ENCODE measurements at regions not wholly inside any gene's neighbourhood (a gene's known extent, or its start where the extent isn't known, plus 50 kb on each side); places are given as distances from the start of the nearest gene placed in this dataset.

GRCh38 chr5:10892147-10892910, 131.3 kb upstream of the DAP start:
- H3K23me2 ChIP-seq (ENCODE audit: low read depth, low read length): no peaks in the 10 kb centered on the region
- no peak overlapping the region for H2AK5ac ChIP-seq (ENCODE audit: low read depth, low read length)
- H3K14ac ChIP-seq (ENCODE audit: insufficient read length): no peak overlapping the region
- no peak overlapping the region for H3K23ac ChIP-seq (ENCODE audit: insufficient read length)
- H3K56ac ChIP-seq (replicated peaks; ENCODE audit: insufficient read length, low read depth, low read length): no peak overlapping the region
- no peaks in the 10 kb centered on the region for H3K79me2 ChIP-seq (ENCODE audit: control insufficient read depth in 1 of 2, insufficient read depth in 2 of 2, low read length in 2 of 2)
- DNase-seq (ENCODE audit: low read depth in 1 of 2, low spot score in 2 of 2) (no peak), FAIRE-seq (no peak)
- H2BK15ac ChIP-seq (ENCODE audit: low read length): no peak overlapping the region
- no peaks in the 10 kb centered on the region for H3K27me3 ChIP-seq (replicated peaks in 1 of 4; ENCODE audit: control insufficient read depth in 3 of 4, extremely low read depth in 1 of 4, insufficient read depth in 3 of 4, low read length in 3 of 4)
- no peak overlapping the region for H3K4me3 ChIP-seq (ENCODE audit: extremely low read depth in 1 of 4, insufficient read depth in 2 of 4, low read depth in 3 of 4, low read length in 4 of 4)
- no peak overlapping the region for H2BK5ac ChIP-seq (ENCODE audit: low read depth, low read length)
- no peaks in the 10 kb centered on the region for H4K20me1 ChIP-seq (replicated peaks in 1 of 2; ENCODE audit: control insufficient read depth in 1 of 2, insufficient read depth in 2 of 2, low read length in 2 of 2)
- H3K18ac ChIP-seq (ENCODE audit: extremely low read depth, low read length): no peak overlapping the region
- H4K91ac ChIP-seq (replicated peaks; ENCODE audit: insufficient read length, low read length): no peak overlapping the region
- no peak overlapping the region for H2BK20ac ChIP-seq (ENCODE audit: low read length)
- no peak overlapping the region for H3K9ac ChIP-seq (replicated peaks in 1 of 4; ENCODE audit: extremely low read depth in 1 of 4, low read depth in 3 of 4, low read length in 3 of 4)
- no peaks in the 10 kb centered on the region; the same call in 1 of the 2 replicates for H3K79me1 ChIP-seq (ENCODE audit: low read depth, low read length)
- no peak overlapping the region for H3K27ac ChIP-seq (ENCODE audit: low read depth, low read length)
- no peak for TF ChIP-seq ASH2L (IDR thresholded peaks at IDR 0.05; ENCODE audit: low read length)
- no peak for TF ChIP-seq CBX5 (IDR thresholded peaks at IDR 0.05; ENCODE audit: low read depth, low read length)
- TF ChIP-seq E2F6 (IDR thresholded peaks at IDR 0.05): no peak
- 0 out of 4 replicates have a peak, but pooled peaks of 1 of the 2 experiments have one; percentile 13 for TF ChIP-seq RAD21 (IDR thresholded peaks at IDR 0.05 in 1 of 2, conservative IDR thresholded peaks at IDR 0.05 in 1 of 2; ENCODE audit: low read depth in 2 of 2, low read length in 2 of 2)
- TF ChIP-seq CTCF (IDR thresholded peaks at IDR 0.05; ENCODE audit: control extremely low read depth in 1 of 3, insufficient read depth in 1 of 3, low read depth in 1 of 3, low read length in 3 of 3): peak in 1 of 3 experiments; percentile 9; a peak in 1 of 4 replicates
- no peak for TF ChIP-seq NANOG (IDR thresholded peaks at IDR 0.05; ENCODE audit: insufficient read depth, low read depth, low read length, poor library complexity, severe bottlenecking)
- no peak overlapping the region for H3K4ac ChIP-seq (replicated peaks; ENCODE audit: insufficient read length, low read depth, low read length)
- no peak overlapping the region for H2BK12ac ChIP-seq (ENCODE audit: low read depth, low read length)
- no peaks in the 10 kb centered on the region for H3K36me3 ChIP-seq (ENCODE audit: control insufficient read depth in 2 of 4, insufficient read depth in 4 of 4, low read length in 3 of 4)
- WGBS, 2 experiments (ENCODE audit: extremely low coverage in 1 of 2, insufficient coverage in 1 of 2, insufficient read length in 1 of 2, insufficient replicate concordance in 2 of 2, low coverage in 1 of 2, low lambda C conversion rate in 2 of 2, missing lambda C conversion rate in 1 of 2): 88% methylated on average over 5 of the region's 5 CpGs; no CpG with 5 or more reads in 1 of the 2 experiments
- no peak overlapping the region for H2BK120ac ChIP-seq (replicated peaks; ENCODE audit: low read depth, low read length)
- no peak overlapping the region for H2AFZ ChIP-seq (ENCODE audit: low read length)
- ChIA-PET CTCF (ENCODE audit: partially characterized antibody) (interaction anchor here (0.7 to 1.1 kb wide), 6 partner anchors 9 to 84 kb away, joined by 3 to 5 read pairs (median 3); no protein-coding TSS in a partner anchor), POLR2A (ENCODE audit: partially characterized antibody) (no interaction called here)
- H4K8ac ChIP-seq (ENCODE audit: extremely low read depth, insufficient read depth, low read length): no peak overlapping the region
- H3K4me2 ChIP-seq (ENCODE audit: insufficient read depth in 1 of 2, low read depth in 2 of 2, low read length in 2 of 2): no peak overlapping the region
- H4K5ac ChIP-seq (ENCODE audit: insufficient read length, low read depth, low read length): no peak overlapping the region
- H3K4me1 ChIP-seq (replicated peaks in 1 of 4; ENCODE audit: control insufficient read depth in 3 of 4, insufficient read depth in 4 of 4, low read length in 3 of 4): no peaks in the 10 kb centered on the region
- H3K9me3 ChIP-seq (ENCODE audit: insufficient read depth in 2 of 2, low read depth in 1 of 2, low read length in 1 of 2): peaks cover 0 to 5% of the 10 kb centered on the region in 2 experiments; a peak in 1 of 4 replicates

All from H1 (cell line).